ENCODE measurements at regions not wholly inside any gene's neighbourhood (a gene's known extent, or its start where the extent isn't known, plus 50 kb on each side); places are given as distances from the start of the nearest gene placed in this dataset.

- TF ChIP-seq EZH2 (IDR thresholded peaks at IDR 0.05) (no peak), POLR2AphosphoS5 (IDR thresholded peaks at IDR 0.05; ENCODE audit: borderline replicate concordance, low read depth, low read length) (no peak), FOXP2 (optimal IDR thresholded peaks at IDR 0.05; ENCODE audit: control extremely low read depth, extremely low read length, insufficient read depth) (no peak)
These were observed 1014.7 kb upstream of the RBFOX1 start for GRCh38 chr16:6317934-6318333.

Measured in SK-N-MC (cell line).